Effector memory CD8-positive, alpha-beta T cell (primary cell): ENCODE measurements at regions not wholly inside any gene's neighbourhood (a gene's known extent, or its start where the extent isn't known, plus 50 kb on each side); places are given as distances from the start of the nearest gene placed in this dataset.

Experiments
- ATAC-seq: fragments of 150-1000 bp; cut with Tn5 transposase; replicated peaks from 2 replicates; pipeline ENCODE4 v1.10.0; 2021; ENCODE audit warnings: mild to moderate bottlenecking, moderate library complexity
- DNase-seq, 3 experiments: peaks; one replicate each; pipeline ENCODE4 v3.0.0; 2021
- H3K27ac Mint-ChIP-seq, 2 donors: one replicate each; pipeline ENCODE4 v1.8.0; 2022; ENCODE audit warnings: mild to moderate bottlenecking in 2 of 2, mixed read lengths in 2 of 2, moderate library complexity in 2 of 2
- H3K27me3 Mint-ChIP-seq, 2 donors: one replicate each; pipeline ENCODE4 v1.8.0; 2022; ENCODE audit warnings: mixed read lengths in 2 of 2
- H3K36me3 Mint-ChIP-seq: one replicate; pipeline ENCODE4 v1.8.0; 2022; ENCODE audit warnings: mild to moderate bottlenecking, moderate library complexity, mixed read lengths; ENCODE audit not compliant: insufficient read depth
- H3K4me1 Mint-ChIP-seq, 2 donors: one replicate each; pipeline ENCODE4 v1.8.0; 2022; ENCODE audit warnings: low read depth in 2 of 2, mixed read lengths in 2 of 2
- H3K4me3 Mint-ChIP-seq, 2 donors: one replicate each; pipeline ENCODE4 v1.8.0; 2022; ENCODE audit warnings: mild to moderate bottlenecking in 2 of 2, mixed read lengths in 2 of 2, moderate library complexity in 2 of 2
- H3K9me3 Mint-ChIP-seq, 2 donors: one replicate each; pipeline ENCODE4 v1.8.0; 2022; ENCODE audit warnings: mixed read lengths in 2 of 2

DNA sequence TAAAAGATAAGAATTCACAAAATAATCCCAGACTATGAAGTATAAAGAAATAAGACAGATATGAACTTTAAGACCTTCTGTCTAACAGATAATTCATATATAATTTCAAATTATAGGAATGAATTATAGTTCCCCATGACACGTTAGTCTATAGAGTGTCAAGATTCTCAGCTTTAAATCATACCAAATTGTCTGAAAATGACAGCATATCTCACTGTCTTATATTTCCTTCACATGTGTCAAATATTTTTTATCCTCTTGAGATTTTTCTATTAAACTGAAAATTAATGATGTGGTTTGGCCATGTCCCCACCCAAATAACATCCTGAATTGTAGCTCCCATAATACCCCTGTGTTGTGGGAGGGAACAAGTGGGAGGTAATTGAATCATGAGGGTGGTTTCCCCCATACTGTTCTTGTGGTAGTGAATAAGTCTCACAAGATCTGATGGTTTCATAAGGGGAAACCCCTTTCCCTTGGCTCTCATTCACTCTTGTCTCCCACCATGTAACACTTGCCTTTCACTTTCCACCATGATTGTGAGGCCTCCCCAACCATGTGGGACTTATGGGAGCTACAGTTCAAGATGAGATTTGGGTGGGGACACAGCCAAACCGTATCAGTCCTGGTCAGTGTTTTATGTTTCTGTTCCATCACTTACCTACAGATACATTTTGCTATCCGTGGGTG is 825.3 kb upstream of the GJE1 start:
- ATAC-seq, result peak; percentile 48
- Mint-ChIP-seq H3K9me3 (no peaks in the 10 kb centered on the region), H3K27me3 (peaks cover 0 to 5% of the 10 kb centered on the region in 2 donors), H3K36me3 (no peaks in the 10 kb centered on the region), H3K4me3 (no peak overlapping the region), H3K27ac (no peak overlapping the region), H3K4me1 (no peaks in the 10 kb centered on the region)
- no peak for DNase-seq

DNA sequence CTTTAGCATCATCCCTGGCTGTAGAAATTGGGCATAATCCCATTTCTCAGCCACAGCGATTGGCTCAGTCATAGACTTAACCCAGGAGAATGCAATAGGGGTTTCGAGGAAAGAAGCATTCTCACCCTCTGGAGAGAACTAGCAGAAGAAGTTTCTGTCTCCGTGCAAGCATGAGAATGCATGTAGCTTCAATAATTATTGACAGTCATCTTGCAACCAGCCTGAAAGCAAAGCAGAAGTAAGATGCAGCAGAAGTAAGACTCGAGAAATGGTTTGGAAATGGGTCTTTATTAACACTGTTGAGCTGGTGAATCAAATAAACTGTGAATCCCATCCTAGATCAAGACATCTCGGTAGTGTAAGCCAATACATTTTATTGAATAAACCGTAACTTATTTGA is 828.8 kb upstream of the GJE1 start:
- H3K27me3 Mint-ChIP-seq, result peaks cover 0 to 5% of the 10 kb centered on the region in 2 donors
- H3K27ac Mint-ChIP-seq, result no peak overlapping the region
- H3K9me3 Mint-ChIP-seq, result no peaks in the 10 kb centered on the region
- no peaks in the 10 kb centered on the region for H3K36me3 Mint-ChIP-seq
- H3K4me3 Mint-ChIP-seq, result no peak overlapping the region
- no peak for ATAC-seq
- no peak for DNase-seq
- H3K4me1 Mint-ChIP-seq, result no peaks in the 10 kb centered on the region

DNA sequence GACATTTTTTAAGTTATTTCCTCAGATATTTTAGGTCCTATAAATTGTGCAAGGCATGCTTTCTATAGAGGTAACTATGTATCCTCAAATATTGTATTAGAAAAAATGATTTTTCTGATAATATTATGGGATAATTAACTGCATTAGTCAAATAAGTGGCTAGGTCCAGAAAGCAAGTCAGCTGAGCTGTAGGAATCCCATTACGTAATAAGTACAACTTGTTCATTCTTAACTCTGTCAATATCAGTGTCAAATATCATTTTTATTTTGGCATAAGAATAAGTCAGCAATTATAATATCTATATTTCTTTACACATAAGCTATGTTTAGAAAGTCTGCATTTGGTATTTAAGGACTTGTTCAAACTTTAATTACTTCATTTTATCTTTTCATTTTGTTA is 830.9 kb upstream of the GJE1 start:
- Mint-ChIP-seq H3K4me3 (no peak overlapping the region), H3K9me3 (no peaks in the 10 kb centered on the region), H3K27ac (no peak overlapping the region), H3K27me3 (peaks cover 0 to 5% of the 10 kb centered on the region in 2 donors), H3K4me1 (no peaks in the 10 kb centered on the region), H3K36me3 (no peaks in the 10 kb centered on the region)
- no peak for ATAC-seq
- no peak for DNase-seq

DNA sequence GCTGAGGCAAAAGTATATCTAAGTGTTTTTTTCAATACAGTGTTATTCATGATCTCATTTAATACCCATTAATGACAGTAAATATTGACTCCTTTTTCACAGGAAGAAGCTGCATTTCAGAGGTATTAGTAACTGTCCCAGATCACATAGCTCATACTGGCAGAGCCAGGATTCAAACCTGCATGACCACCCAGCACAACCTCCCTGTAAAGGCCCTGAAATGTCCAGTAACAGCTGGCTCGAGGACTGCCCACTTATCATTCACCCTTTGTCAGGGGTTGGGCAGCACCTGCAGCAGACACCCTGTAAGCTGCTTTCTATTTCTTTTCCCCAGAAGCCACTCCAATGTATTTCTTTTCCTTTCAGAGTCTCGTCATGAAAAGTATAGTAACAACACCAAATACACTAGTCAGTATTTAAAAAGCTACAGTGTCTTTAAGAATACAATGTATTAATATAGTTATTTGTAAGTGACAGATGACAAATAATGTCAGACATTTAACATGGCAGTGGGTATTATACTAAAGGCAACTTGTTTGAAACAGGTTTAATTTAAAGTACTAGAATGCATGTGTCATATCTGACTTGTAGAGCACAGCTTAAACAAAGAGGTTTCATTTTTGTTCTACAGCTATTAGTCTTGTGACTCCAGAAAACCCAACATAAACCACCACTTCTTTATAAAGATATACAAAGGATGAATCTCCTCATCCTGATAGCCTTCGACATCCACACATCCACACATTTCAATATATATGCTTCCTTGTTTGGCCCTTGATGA is 841.6 kb upstream of the GJE1 start:
- Mint-ChIP-seq H3K36me3 (peaks cover 2% of the 10 kb centered on the region), H3K4me3 (no peak overlapping the region), H3K4me1 (no peaks in the 10 kb centered on the region), H3K27ac (no peak overlapping the region), H3K9me3 (peaks cover 0 to 9% of the 10 kb centered on the region in 2 donors), H3K27me3 (peaks cover 0 to 6% of the 10 kb centered on the region in 2 donors)
- ATAC-seq, result no peak
- DNase-seq, result no peak

DNA sequence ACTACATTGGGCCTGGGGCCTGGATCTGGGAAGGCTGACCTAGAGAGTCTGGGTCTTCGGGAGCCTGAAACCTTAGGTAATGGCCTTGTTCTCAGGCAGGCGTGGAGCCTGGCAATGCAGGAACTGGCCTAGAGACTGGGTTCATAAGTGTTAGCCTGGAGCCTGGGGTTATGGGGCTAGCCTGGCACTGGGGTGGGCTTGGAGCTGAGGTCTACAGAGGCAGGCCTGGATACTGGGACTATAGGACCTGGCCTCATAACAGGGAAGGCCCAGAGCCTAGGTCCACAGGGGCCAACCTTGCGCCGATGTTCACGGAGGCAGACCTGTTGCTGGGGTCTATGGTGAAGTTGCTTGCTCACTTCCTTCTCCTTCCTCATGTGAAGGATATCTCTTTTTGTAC is 843.8 kb upstream of the GJE1 start:
- DNase-seq, result no peak
- Mint-ChIP-seq H3K9me3 (peaks cover 0 to 9% of the 10 kb centered on the region in 2 donors), H3K4me1 (no peaks in the 10 kb centered on the region), H3K27me3 (no peaks in the 10 kb centered on the region), H3K27ac (no peak overlapping the region), H3K4me3 (no peak overlapping the region), H3K36me3 (peaks cover 2% of the 10 kb centered on the region)
- no peak for ATAC-seq

DNA sequence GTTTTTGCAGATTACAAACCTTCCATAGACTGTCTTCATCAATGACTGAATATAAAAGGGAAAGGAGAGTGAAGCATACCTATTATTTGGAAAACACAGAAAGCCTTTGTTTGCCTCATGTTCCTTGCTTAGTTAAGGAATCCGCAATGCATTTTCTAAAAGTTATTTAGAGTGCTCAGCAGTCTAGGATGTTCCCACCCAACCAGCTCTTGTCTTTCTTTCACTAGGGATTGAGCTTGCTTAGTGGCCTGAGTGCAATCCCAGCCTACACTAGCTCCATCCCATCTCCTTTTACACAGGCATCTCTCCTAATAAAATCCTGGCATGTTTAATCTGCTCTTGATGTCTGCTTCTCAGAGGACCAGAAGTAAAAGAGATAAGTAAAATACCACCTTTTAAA is 850.5 kb upstream of the GJE1 start:
- Mint-ChIP-seq H3K27ac (no peak overlapping the region), H3K4me1 (no peaks in the 10 kb centered on the region), H3K4me3 (no peak overlapping the region), H3K36me3 (no peaks in the 10 kb centered on the region), H3K27me3 (no peaks in the 10 kb centered on the region), H3K9me3 (no peaks in the 10 kb centered on the region)
- ATAC-seq (no peak), DNase-seq (no peak)

DNA sequence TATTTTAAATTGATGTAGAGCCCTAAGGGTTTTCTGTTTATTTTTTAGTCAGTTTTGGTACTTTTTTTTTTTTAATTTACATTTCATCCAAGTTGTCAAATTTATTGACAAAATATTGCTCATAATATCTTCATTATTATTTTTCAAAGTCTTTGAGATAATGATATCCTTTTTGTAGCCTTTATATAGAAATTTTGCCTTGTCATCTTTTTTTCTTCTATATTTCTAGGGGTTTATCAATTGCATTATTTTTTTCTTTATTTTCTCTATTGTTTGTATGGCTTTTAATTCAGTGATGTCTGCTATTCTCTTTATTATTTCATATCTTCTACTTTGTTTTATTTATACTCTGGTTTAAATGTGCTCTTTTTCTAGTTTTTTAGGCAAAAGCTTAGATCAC is 863.0 kb upstream of the GJE1 start:
- Mint-ChIP-seq H3K9me3 (no peaks in the 10 kb centered on the region), H3K4me1 (peaks cover 0 to 4% of the 10 kb centered on the region in 2 donors), H3K36me3 (no peaks in the 10 kb centered on the region), H3K4me3 (no peak overlapping the region), H3K27ac (no peak overlapping the region), H3K27me3 (no peaks in the 10 kb centered on the region)
- no peak for ATAC-seq
- DNase-seq, result no peak

DNA sequence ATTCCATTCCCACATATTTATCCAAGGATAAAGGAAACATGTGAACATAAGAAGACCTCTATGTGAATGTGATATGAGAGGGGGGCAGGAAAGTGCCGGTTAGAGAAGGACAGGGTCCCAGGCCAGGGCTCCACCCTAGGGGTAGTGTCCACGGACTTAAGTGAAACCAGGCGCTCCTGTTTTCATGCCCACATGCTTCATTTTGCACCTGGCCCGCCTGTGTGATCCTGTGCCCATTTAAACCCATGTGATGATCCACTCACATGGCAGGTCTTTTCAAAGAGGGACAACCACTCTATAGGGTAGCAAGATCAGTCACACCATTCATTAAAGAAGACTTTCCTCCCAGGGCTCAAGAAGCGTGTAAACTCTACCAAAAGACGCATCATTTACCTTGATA is 865.3 kb upstream of the GJE1 start:
- Mint-ChIP-seq H3K27ac (no peak overlapping the region), H3K9me3 (no peaks in the 10 kb centered on the region), H3K4me1 (peaks cover 0 to 4% of the 10 kb centered on the region in 2 donors), H3K27me3 (no peaks in the 10 kb centered on the region), H3K36me3 (no peaks in the 10 kb centered on the region), H3K4me3 (no peak overlapping the region)
- ATAC-seq (no peak), DNase-seq (no peak)

DNA sequence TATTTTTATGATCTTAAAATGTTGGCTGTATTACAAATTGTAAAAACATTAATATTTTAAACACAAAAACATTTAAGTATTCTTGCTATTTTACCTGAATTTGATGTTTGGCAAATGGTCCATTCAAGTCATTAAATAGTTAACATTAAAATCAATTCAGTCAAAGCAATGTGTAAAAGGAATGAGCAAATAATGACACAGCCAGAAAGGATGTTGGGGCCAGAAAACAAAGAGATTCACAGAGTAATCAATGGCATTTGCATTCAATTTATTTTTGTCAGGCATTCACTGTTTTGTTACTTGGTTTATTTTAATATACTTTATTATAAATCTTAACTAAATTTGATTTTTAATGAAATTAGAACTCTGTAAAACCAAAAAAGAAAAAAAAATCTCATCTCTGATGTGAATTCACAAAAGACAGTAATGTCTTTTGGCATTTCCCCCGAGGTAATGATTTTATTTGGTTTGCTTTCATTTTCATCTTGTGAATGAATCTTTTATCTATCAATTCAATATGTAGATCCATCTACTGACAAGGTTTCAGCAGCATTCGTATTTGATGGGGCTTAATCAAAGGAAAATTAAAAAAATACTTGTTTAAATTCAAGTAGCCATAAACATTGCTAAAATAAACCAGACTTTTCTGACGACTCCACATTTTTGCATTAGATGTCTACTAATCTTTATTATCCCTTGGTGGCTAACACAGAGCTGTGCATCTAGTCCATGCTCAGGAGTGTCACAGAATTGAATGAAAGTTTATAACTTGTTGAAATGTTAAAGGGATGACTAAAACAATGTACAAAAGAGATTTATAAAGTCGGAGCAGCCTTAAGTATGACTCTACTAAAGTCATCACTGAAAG is 866.7 kb upstream of the GJE1 start:
- no peak overlapping the region for H3K27ac Mint-ChIP-seq
- H3K36me3 Mint-ChIP-seq, result no peaks in the 10 kb centered on the region

DNA sequence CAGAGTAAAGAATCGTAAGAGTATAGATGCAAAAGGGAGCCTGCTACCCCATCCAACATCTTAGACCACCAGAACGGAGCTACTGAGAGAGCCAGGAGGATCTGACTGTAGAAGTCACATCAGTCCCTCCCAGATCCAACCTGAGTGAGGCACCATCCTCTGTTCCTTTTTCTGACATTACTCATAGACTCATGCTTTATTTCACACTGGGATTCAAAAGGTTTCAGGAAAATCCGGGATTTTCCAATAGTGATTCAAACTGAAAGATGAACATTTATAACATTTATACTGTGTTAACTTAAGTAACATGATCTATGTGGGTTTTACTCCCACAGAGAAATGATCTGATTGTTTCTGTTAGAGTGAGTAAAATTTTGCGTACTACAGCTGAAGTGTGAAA is 868.6 kb upstream of the GJE1 start:
- Mint-ChIP-seq H3K4me1 (peaks cover 0 to 4% of the 10 kb centered on the region in 2 donors), H3K4me3 (no peak overlapping the region), H3K36me3 (no peaks in the 10 kb centered on the region), H3K9me3 (no peaks in the 10 kb centered on the region), H3K27ac (no peak overlapping the region), H3K27me3 (no peaks in the 10 kb centered on the region)
- DNase-seq (no peak), ATAC-seq (no peak)

More for the DNA sequence above, 866.7 kb upstream of the GJE1 start:
- Mint-ChIP-seq H3K27me3 (no peaks in the 10 kb centered on the region), H3K4me3 (peak overlapping the region in 1 of 2 donors; percentile 16), H3K4me1 (peaks cover 0 to 4% of the 10 kb centered on the region in 2 donors), H3K9me3 (no peaks in the 10 kb centered on the region)
- ATAC-seq, result no peak
- no peak for DNase-seq

DNA sequence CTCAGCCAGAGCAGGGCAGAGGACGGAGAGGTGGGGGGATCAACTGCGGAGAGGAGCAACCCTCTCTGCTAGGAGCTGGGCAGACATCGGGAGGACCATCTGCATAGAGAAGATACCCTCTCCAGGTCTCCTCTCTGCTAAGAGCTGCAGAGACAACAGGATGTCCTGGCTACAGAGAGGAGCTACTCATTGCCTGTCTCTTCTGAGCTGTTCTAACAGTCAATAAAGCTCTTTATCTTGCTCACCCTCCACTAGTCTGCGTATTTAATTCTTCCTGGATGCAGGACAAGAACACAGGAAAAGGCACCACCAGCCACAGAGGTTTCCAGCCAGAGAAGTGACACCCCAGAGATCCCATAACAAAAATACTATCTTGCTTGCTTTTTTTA is 871.1 kb upstream of the GJE1 start:
- Mint-ChIP-seq H3K9me3 (no peaks in the 10 kb centered on the region), H3K27me3 (no peaks in the 10 kb centered on the region), H3K36me3 (no peaks in the 10 kb centered on the region), H3K4me1 (peaks cover 0 to 4% of the 10 kb centered on the region in 2 donors), H3K27ac (no peak overlapping the region), H3K4me3 (no peak overlapping the region)
- DNase-seq (no peak), ATAC-seq (no peak)

DNA sequence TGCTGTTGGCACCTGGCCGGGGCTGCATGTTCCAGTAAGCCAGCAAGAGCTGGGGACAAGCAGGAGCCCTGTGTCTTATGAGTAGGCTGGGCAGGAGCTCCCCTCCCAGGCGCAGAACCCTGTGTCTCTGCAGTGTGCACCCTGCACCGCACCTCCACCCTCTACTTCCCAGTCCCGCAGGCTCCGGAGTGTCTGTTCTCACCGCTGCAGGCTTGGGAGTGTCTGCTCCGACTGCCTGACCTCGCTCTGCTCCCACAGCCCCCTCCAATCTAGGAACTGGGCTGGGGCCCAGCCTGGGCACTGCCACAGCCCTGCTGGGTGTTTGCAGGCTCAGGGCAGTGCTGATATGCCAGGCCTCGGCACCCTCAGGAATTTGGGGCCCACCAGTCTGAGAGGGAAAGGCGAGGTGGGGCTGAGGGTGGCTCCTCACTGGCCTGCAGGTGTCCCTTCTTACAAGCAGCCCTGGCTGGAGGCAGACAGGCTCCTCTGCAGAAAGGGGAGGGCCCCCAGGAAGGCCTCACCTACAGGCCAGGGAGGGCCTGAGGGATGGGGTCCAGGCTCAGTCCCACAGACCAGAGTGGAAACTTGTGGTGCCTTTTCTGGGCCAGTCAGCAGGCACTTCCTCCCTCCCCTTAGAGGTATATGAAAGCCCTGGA is 871.6 kb upstream of the GJE1 start:
- H3K27ac Mint-ChIP-seq, result no peak overlapping the region
- no peak for ATAC-seq
- no peak overlapping the region for H3K4me3 Mint-ChIP-seq
- no peaks in the 10 kb centered on the region for H3K36me3 Mint-ChIP-seq
- DNase-seq, result no peak
- H3K27me3 Mint-ChIP-seq, result no peaks in the 10 kb centered on the region
- peaks cover 0 to under 1% of the 10 kb centered on the region in 2 donors for H3K4me1 Mint-ChIP-seq
- no peaks in the 10 kb centered on the region for H3K9me3 Mint-ChIP-seq

DNA sequence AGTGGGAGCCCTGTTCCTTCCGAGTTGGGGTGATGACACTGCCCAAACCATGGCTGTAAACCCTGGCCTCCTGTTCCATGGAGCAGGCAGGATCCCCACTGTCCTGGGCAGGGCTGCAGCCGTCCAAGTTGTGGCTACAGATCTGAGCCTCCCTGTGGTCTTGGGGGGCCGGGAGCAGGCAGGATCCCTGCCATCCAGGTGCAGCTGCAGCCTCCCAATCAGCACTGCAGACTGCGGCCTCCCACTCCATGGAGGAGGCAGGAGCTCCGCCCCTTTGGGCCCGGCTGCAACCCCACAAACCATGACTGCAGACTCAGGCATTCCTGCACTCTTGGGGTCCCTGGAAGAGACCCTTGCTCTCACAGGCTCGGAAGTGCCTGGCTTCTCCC is 872.1 kb upstream of the GJE1 start:
- DNase-seq (no peak), ATAC-seq (no peak)
- Mint-ChIP-seq H3K27ac (no peak overlapping the region), H3K9me3 (no peaks in the 10 kb centered on the region), H3K27me3 (no peaks in the 10 kb centered on the region), H3K4me1 (no peaks in the 10 kb centered on the region), H3K36me3 (no peaks in the 10 kb centered on the region), H3K4me3 (no peak overlapping the region)
